ENCODE measurements at regions not wholly inside any gene's neighbourhood (a gene's known extent, or its start where the extent isn't known, plus 50 kb on each side); places are given as distances from the start of the nearest gene placed in this dataset.

DNA sequence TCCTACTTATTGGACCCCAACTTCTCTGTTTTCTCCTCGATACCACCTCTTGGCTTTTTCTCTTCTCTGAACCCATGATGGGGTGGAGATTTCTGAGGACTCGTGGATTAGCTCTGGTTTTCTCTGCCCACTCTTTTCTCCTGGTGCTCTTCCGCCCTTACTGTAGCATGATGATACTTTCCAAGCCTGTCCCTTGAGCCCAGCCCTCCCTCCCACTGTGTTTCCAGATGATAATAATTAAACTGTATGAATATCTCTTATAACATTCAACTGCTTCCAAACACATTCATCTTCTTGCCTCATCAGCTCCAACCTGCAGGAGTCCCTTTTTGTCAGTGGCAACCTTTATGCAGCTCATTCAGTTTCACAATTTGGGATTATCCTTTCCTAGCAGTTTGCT, 494.2 kb upstream of the KLF4 start:
- FAIRE-seq: no peak

DNA sequence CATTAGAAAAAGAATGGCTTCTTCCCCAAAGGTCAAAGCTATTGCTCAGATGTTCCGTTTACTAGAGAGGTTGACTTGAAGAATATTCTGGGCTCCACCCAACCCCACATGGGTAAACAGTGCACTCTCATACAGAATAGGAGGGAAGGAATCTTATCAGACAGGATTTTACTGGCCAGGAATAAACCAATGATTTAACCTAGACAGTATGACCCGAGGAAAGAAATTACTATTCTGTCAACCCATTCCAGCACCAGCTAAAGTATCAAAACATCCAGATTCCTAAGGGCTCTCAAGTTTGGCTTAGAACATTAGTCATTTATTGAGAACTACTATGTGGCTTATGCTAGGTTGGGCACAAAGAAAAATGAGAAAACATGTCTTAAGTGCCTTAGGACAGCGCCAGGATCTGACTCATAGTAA, 493.6 kb upstream of the KLF4 start:
- FAIRE-seq: no peak
- no peaks in the 10 kb centered on the region for H3K27me3 ChIP-seq (ENCODE audit: control insufficient read depth, insufficient read depth, low read length)
- peak; percentile 74 for DNase-seq (ENCODE audit: low read depth)
- TF ChIP-seq, protein P1, sequence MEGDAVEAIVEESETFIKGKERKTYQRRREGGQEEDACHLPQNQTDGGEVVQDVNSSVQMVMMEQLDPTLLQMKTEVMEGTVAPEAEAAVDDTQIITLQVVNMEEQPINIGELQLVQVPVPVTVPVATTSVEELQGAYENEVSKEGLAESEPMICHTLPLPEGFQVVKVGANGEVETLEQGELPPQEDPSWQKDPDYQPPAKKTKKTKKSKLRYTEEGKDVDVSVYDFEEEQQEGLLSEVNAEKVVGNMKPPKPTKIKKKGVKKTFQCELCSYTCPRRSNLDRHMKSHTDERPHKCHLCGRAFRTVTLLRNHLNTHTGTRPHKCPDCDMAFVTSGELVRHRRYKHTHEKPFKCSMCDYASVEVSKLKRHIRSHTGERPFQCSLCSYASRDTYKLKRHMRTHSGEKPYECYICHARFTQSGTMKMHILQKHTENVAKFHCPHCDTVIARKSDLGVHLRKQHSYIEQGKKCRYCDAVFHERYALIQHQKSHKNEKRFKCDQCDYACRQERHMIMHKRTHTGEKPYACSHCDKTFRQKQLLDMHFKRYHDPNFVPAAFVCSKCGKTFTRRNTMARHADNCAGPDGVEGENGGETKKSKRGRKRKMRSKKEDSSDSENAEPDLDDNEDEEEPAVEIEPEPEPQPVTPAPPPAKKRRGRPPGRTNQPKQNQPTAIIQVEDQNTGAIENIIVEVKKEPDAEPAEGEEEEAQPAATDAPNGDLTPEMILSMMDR (IDR thresholded peaks at IDR 0.05; ENCODE audit: insufficient read depth, low read length, severe bottlenecking): no peak
- H3K36me3 ChIP-seq (ENCODE audit: control insufficient read depth, insufficient read depth, low read length): no peaks in the 10 kb centered on the region
- H3K4me3 ChIP-seq (ENCODE audit: low read depth, low read length): no peak overlapping the region

More for the DNA sequence above, 494.2 kb upstream of the KLF4 start:
- Histone ChIP-seq H3K27me3 (ENCODE audit: control insufficient read depth, insufficient read depth, low read length) (no peaks in the 10 kb centered on the region), H3K36me3 (ENCODE audit: control insufficient read depth, insufficient read depth, low read length) (no peaks in the 10 kb centered on the region), H3K4me3 (ENCODE audit: low read depth, low read length) (no peak overlapping the region)
- TF ChIP-seq, protein P1 (IDR thresholded peaks at IDR 0.05; ENCODE audit: insufficient read depth, low read length, severe bottlenecking): no peak
- no peak for DNase-seq (ENCODE audit: low read depth)

DNA sequence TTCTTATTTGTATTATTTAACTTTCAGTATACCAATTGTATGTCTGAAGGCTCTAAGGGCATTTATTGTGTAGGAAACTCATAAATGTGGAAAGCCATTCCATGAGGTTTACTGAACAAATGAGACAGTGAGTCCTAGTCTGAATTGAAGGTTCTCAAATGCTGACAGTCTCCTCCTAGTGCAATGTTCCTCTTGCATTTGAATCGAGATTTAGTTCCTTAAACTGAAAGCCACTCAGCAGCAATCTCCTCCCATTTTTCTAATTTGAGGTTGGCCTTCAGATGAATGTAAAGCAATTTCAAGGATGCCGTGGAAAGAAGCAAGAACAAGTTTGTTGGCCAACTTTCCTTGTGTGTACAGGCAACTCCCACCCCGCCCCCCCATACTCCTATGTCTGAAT, 493.2 kb upstream of the KLF4 start:
- Histone ChIP-seq H3K36me3 (ENCODE audit: control insufficient read depth, insufficient read depth, low read length) (no peaks in the 10 kb centered on the region), H3K4me3 (ENCODE audit: low read depth, low read length) (no peak overlapping the region), H3K27me3 (ENCODE audit: control insufficient read depth, insufficient read depth, low read length) (no peaks in the 10 kb centered on the region)
- DNase-seq (ENCODE audit: low read depth) (no peak), FAIRE-seq (no peak)
- TF ChIP-seq, protein P1 (IDR thresholded peaks at IDR 0.05; ENCODE audit: insufficient read depth, low read length, severe bottlenecking): no peak

DNA sequence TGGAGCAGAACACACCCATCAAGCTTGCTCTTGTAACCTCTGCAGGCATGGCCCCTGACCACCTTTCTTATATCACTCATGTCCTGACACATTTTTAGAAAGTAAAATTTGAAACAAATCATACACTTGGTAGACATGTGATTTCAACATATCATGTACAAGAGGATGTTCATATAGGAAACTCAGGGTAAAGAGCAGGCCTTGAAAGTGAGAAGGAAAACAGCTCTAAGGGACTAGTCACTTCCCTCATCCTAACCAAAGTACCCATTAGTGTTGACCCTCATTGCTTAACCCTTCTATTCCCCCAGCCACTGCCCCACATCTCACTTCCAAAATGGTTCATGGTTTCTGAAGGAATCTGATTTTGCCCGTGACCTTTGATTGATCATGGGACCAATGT, 492.4 kb upstream of the KLF4 start:
- H3K4me3 ChIP-seq (ENCODE audit: low read depth, low read length): no peak overlapping the region
- H3K36me3 ChIP-seq (ENCODE audit: control insufficient read depth, insufficient read depth, low read length): no peaks in the 10 kb centered on the region
- FAIRE-seq (no peak), DNase-seq (ENCODE audit: low read depth) (no peak)
- H3K27me3 ChIP-seq (ENCODE audit: control insufficient read depth, insufficient read depth, low read length): no peaks in the 10 kb centered on the region
- TF ChIP-seq, protein P1 (IDR thresholded peaks at IDR 0.05; ENCODE audit: insufficient read depth, low read length, severe bottlenecking): no peak

GRCh38 chr9:107980984-107981383, 491.4 kb upstream of the KLF4 start:
- TF ChIP-seq, protein P1 (IDR thresholded peaks at IDR 0.05; ENCODE audit: insufficient read depth, low read length, severe bottlenecking): no peak
- no peaks in the 10 kb centered on the region for H3K27me3 ChIP-seq (ENCODE audit: control insufficient read depth, insufficient read depth, low read length)
- no peak for FAIRE-seq

GRCh38 chr9:107976767-107977166, 487.2 kb upstream of the KLF4 start:
- Histone ChIP-seq H3K27me3 (ENCODE audit: control insufficient read depth, insufficient read depth, low read length) (no peaks in the 10 kb centered on the region), H3K4me3 (ENCODE audit: low read depth, low read length) (no peak overlapping the region), H3K36me3 (ENCODE audit: control insufficient read depth, insufficient read depth, low read length) (no peaks in the 10 kb centered on the region)
- no peak for DNase-seq (ENCODE audit: low read depth)
- FAIRE-seq: no peak
- TF ChIP-seq, protein P1 (IDR thresholded peaks at IDR 0.05; ENCODE audit: insufficient read depth, low read length, severe bottlenecking): no peak

More at GRCh38 chr9:107980984-107981383, 491.4 kb upstream of the KLF4 start:
- Histone ChIP-seq H3K4me3 (ENCODE audit: low read depth, low read length) (no peak overlapping the region), H3K36me3 (ENCODE audit: control insufficient read depth, insufficient read depth, low read length) (no peaks in the 10 kb centered on the region)
- no peak for DNase-seq (ENCODE audit: low read depth)

All from bronchial epithelial cell (primary cell).